ENCODE measurements at regions not wholly inside any gene's neighbourhood (a gene's known extent, or its start where the extent isn't known, plus 50 kb on each side); places are given as distances from the start of the nearest gene placed in this dataset.

DNA sequence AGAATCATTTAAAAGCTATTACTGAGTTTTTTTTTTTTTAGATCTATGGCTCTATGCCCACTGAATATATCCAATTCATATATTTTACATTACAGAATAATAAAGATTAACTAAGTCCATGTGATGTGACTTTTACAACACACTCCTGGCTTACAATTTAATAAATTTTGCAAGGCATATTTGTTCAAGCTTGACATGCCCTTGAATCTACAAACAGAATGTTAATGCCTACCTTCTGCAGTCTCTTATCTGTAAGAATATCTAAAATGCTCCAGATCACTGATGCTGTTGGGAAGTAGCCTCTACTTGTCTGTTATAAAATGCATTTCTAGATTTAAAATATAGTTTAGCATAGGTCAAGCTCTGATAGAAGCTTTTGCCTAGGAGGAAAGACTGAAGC lies 100.7 kb upstream of the RASGEF1B start:
- no peak overlapping the region for H3K27ac ChIP-seq (ENCODE audit: low read depth in 1 of 2, low read length in 2 of 2)
- TF ChIP-seq, protein P1, sequence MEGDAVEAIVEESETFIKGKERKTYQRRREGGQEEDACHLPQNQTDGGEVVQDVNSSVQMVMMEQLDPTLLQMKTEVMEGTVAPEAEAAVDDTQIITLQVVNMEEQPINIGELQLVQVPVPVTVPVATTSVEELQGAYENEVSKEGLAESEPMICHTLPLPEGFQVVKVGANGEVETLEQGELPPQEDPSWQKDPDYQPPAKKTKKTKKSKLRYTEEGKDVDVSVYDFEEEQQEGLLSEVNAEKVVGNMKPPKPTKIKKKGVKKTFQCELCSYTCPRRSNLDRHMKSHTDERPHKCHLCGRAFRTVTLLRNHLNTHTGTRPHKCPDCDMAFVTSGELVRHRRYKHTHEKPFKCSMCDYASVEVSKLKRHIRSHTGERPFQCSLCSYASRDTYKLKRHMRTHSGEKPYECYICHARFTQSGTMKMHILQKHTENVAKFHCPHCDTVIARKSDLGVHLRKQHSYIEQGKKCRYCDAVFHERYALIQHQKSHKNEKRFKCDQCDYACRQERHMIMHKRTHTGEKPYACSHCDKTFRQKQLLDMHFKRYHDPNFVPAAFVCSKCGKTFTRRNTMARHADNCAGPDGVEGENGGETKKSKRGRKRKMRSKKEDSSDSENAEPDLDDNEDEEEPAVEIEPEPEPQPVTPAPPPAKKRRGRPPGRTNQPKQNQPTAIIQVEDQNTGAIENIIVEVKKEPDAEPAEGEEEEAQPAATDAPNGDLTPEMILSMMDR (IDR thresholded peaks at IDR 0.05), result no peak
- H3K27ac Mint-ChIP-seq, result no peak overlapping the region
- H3K9ac ChIP-seq (ENCODE audit: insufficient read depth, low read length, poor library complexity, severe bottlenecking), result no peak overlapping the region
- no peaks in the 10 kb centered on the region for H3K36me3 ChIP-seq (replicated peaks in 1 of 2; ENCODE audit: control insufficient read depth in 1 of 2, insufficient read depth in 2 of 2, low read length in 2 of 2)
- H3K4me2 ChIP-seq (replicated peaks; ENCODE audit: extremely low read depth, low read length, poor library complexity, severe bottlenecking), result no peak overlapping the region
- H3K9me3 ChIP-seq (replicated peaks in 1 of 2; ENCODE audit: control insufficient read depth in 1 of 2, insufficient read depth in 1 of 2, low read length in 2 of 2), result no peaks in the 10 kb centered on the region
- intact Hi-C loops (cut with micrococcal nuclease), result no loop called here
- DNase-seq, result no peak
- peaks cover 0 to 4% (median 0%) of the 10 kb centered on the region in 3 donors for H3K27me3 Mint-ChIP-seq (ENCODE audit: low read depth in 3 of 3)
- no peaks in the 10 kb centered on the region for H4K20me1 ChIP-seq (ENCODE audit: insufficient read depth, low read length)
- H3K36me3 Mint-ChIP-seq, result no peaks in the 10 kb centered on the region
- H3K4me1 Mint-ChIP-seq, result peaks cover 2% of the 10 kb centered on the region
- H3K4me1 ChIP-seq (ENCODE audit: control insufficient read depth in 1 of 2, insufficient read depth in 2 of 2, low read length in 2 of 2), result no peaks in the 10 kb centered on the region
- H3K9me3 Mint-ChIP-seq, result peaks cover 0 to 2% (median 0%) of the 10 kb centered on the region in 7 donors
- H3K4me3 Mint-ChIP-seq, result no peak overlapping the region
- no peaks in the 10 kb centered on the region for H3K27me3 ChIP-seq (ENCODE audit: control insufficient read depth in 2 of 2, insufficient read depth in 2 of 2, low read length in 2 of 2)
- no peaks in the 10 kb centered on the region for H3K79me2 ChIP-seq (ENCODE audit: insufficient read depth, low read length)
- H2AFZ ChIP-seq (ENCODE audit: insufficient read depth, low read depth, low read length, poor library complexity, severe bottlenecking), result no peak overlapping the region
- no peak overlapping the region for H3K4me3 ChIP-seq (replicated peaks in 1 of 3; ENCODE audit: low read depth in 2 of 3, low read length in 3 of 3)

DNA sequence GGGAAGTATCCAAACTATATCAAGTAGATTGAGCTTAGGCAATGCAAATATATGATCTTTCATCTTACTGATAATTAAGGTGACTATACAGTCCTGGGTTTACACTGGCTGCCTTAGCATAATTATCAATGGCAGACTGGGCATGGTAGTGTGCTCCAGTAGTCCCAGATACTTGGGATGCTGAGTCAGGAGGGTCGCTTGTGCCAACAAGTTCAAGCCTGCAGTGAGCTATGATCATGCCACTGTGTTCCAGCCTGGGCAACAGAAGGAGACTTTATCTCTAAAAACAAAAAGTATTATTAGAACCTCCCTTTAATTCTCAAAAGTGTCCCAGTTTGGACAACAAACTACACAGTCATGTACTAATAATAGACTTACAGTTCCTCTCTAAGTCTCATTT lies 99.4 kb upstream of the RASGEF1B start:
- TF ChIP-seq, protein P1 (IDR thresholded peaks at IDR 0.05), result no peak
- no peaks in the 10 kb centered on the region for H4K20me1 ChIP-seq (ENCODE audit: insufficient read depth, low read length)

More for the DNA sequence above, 99.4 kb upstream of the RASGEF1B start:
- Histone ChIP-seq H3K36me3 (replicated peaks in 1 of 2; ENCODE audit: control insufficient read depth in 1 of 2, insufficient read depth in 2 of 2, low read length in 2 of 2) (no peaks in the 10 kb centered on the region), H3K9me3 (replicated peaks in 1 of 2; ENCODE audit: control insufficient read depth in 1 of 2, insufficient read depth in 1 of 2, low read length in 2 of 2) (no peaks in the 10 kb centered on the region), H3K4me2 (replicated peaks; ENCODE audit: extremely low read depth, low read length, poor library complexity, severe bottlenecking) (no peak overlapping the region), H3K79me2 (ENCODE audit: insufficient read depth, low read length) (no peaks in the 10 kb centered on the region), H3K9ac (ENCODE audit: insufficient read depth, low read length, poor library complexity, severe bottlenecking) (no peak overlapping the region), H3K4me3 (replicated peaks in 1 of 3; ENCODE audit: low read depth in 2 of 3, low read length in 3 of 3) (no peak overlapping the region), H2AFZ (ENCODE audit: insufficient read depth, low read depth, low read length, poor library complexity, severe bottlenecking) (no peak overlapping the region), H3K27ac (ENCODE audit: low read depth in 1 of 2, low read length in 2 of 2) (no peak overlapping the region), H3K27me3 (ENCODE audit: control insufficient read depth in 2 of 2, insufficient read depth in 2 of 2, low read length in 2 of 2) (no peaks in the 10 kb centered on the region), H3K4me1 (ENCODE audit: control insufficient read depth in 1 of 2, insufficient read depth in 2 of 2, low read length in 2 of 2) (peaks cover 3 to 6% of the 10 kb centered on the region in 2 donors)
- Mint-ChIP-seq H3K27ac (no peak overlapping the region), H3K36me3 (no peaks in the 10 kb centered on the region), H3K4me1 (peaks cover 5% of the 10 kb centered on the region), H3K9me3 (peaks cover 0 to 2% (median 0%) of the 10 kb centered on the region in 7 donors), H3K4me3 (no peak overlapping the region), H3K27me3 (ENCODE audit: low read depth in 3 of 3) (peaks cover 0 to 4% (median 0%) of the 10 kb centered on the region in 3 donors)
- 100% methylated on average over 1 of the region's 1 CpG for WGBS (ENCODE audit: insufficient coverage)
- no peak for DNase-seq
- intact Hi-C loops (cut with micrococcal nuclease), result no loop called here

Measured in CD14-positive monocyte (primary cell).